Body of pancreas (tissue), 4 donors: ENCODE measurements at regions not wholly inside any gene's neighbourhood (a gene's known extent, or its start where the extent isn't known, plus 50 kb on each side); places are given as distances from the start of the nearest gene placed in this dataset.

Experiments
- ATAC-seq: fragments of 150-250 bp; one replicate; pipeline ENCODE4 v1.9.1; 2016
- DNase-seq, 4 donors: peaks; one replicate each; pipeline ENCODE4 v3.0.0-alpha.2; 2019
- H3K27ac ChIP-seq, 4 donors: fragments of 200-600 bp; sonication (generic); 1 replicate in 3 of 4; 2 replicates in 1 of 4; pipeline versions ENCODE4 v1.5.1 to v1.6.1; 2016 to 2019; ENCODE audit warnings: mild to moderate bottlenecking in 1 of 4, mixed read lengths in 1 of 4, moderate library complexity in 1 of 4
- H3K27me3 ChIP-seq, 2 donors: fragments of 200-600 bp; sonication (generic); one replicate each; pipeline ENCODE4 v1.6.0; 2016; ENCODE audit warnings: mild to moderate bottlenecking in 1 of 2
- H3K36me3 ChIP-seq, 2 donors: fragments of 200-600 bp; sonication (generic); replicated peaks in 1 of 2; 2 replicates each; pipeline ENCODE4 v1.5.1; 2016; ENCODE audit warnings: low read depth in 2 of 2; ENCODE audit not compliant: insufficient read depth in 1 of 2
- H3K4me1 ChIP-seq: fragments of 200-600 bp; sonication (generic); one replicate; pipeline ENCODE4 v1.6.0; 2016
- H3K4me3 ChIP-seq, 2 donors: fragments of 200-600 bp; sonication (generic); 1 replicate in 1 of 2; 2 replicates in 1 of 2; pipeline ENCODE4 v1.5.1; 2016 to 2019
- H3K9me3 ChIP-seq, 3 donors: fragments of 200-600 bp; sonication (generic); 1 replicate in 2 of 3; 2 replicates in 1 of 3; pipeline ENCODE4 v1.5.1; 2016
- POLR2A ChIP-seq, 3 donors: fragments of 450-650 bp; IDR thresholded peaks; one replicate each; pipeline ENCODE4 v1.6.1; 2016; ENCODE audit warnings: antibody characterized with exemption in 3 of 3, mild to moderate bottlenecking in 2 of 3
- WGBS, 2 donors: methylation state at CpG; one replicate each; pipeline ENCODE4 v1.1.5; 2017; 5-methylcytosine and 5-hydroxymethylcytosine counted together
- intact Hi-C: fragments of 100-400 bp; cut with DNase I; formaldehyde crosslinking; loops from one replicate; pipeline ENCODE4 v1.15.1; 2023
- TF ChIP-seq, protein P1 (sequence below), 7 experiments: fragments of 450-650 bp in 4 of 7; fragments of 200-600 bp in 3 of 7; sonication (generic) in 3 of 7; IDR thresholded peaks; one replicate each; pipeline ENCODE4 v1.5.1; 2016 to 2019; ENCODE audit warnings: antibody characterized with exemption in 7 of 7

DNA sequence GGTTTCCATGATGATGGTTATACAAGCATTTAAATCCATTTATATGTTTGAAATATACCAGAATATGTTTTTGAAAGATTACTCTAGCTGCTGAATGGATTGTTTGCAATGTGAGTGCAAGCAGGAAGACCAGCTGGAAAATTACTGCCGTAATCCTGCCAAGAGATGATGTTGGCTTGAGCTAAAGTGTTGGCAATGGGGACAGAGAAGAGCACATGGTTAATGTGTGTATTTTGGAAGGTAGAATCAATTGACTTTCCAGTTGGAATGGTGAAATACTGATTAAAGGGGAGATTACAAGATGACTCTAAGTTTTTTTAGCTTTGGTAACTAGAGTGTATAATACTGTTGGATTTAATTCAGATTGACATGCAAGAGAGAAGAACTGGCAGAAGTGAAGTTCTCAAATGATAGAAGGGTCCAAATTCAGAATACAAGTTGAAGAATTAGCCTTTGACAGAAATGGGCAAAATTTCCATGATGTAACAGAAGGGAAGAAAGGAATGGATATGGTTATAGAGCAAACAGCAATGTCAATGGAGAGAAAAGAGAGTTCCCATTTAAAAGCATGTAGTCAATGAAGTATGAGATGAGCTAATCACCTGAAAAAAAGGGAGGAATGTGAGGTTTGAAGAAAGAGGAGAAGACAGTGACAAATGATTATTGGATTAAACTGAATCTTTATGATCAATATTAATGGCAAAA, 422.0 kb downstream of the CDC14C start:
- Histone ChIP-seq H3K9me3 (no peaks in the 10 kb centered on the region), H3K27ac (no peak overlapping the region), H3K4me3 (no peak overlapping the region), H3K36me3 (no peaks in the 10 kb centered on the region), H3K4me1 (no peaks in the 10 kb centered on the region), H3K27me3 (no peaks in the 10 kb centered on the region)
- TF ChIP-seq POLR2A (IDR thresholded peaks at IDR 0.05), result no peak
- TF ChIP-seq, protein P1, sequence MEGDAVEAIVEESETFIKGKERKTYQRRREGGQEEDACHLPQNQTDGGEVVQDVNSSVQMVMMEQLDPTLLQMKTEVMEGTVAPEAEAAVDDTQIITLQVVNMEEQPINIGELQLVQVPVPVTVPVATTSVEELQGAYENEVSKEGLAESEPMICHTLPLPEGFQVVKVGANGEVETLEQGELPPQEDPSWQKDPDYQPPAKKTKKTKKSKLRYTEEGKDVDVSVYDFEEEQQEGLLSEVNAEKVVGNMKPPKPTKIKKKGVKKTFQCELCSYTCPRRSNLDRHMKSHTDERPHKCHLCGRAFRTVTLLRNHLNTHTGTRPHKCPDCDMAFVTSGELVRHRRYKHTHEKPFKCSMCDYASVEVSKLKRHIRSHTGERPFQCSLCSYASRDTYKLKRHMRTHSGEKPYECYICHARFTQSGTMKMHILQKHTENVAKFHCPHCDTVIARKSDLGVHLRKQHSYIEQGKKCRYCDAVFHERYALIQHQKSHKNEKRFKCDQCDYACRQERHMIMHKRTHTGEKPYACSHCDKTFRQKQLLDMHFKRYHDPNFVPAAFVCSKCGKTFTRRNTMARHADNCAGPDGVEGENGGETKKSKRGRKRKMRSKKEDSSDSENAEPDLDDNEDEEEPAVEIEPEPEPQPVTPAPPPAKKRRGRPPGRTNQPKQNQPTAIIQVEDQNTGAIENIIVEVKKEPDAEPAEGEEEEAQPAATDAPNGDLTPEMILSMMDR (IDR thresholded peaks at IDR 0.05), result no peak
- no peak for DNase-seq
- intact Hi-C loops, result no loop called here
- WGBS, 2 donors, result 22 to 27% methylated on average over 1 of the region's 1 CpG
- ATAC-seq, result no peak

DNA sequence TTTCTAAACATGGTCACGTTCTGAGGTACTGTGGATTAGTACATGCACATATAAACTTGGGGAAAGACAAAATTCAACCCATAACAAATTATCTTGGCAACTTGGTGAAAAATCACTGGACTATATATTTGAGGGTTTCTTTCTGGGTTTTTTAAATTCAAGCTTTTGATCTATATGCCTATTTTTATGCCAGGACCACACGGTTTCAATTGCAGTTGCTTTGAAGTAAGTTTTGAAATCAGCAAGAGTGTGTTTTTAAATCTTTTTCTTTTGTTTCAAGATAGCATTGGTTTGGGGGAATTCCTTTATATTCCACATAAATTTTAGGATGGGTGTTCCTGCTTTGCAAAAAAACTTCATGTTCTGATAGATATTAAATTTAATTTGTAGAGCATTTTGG, 406.4 kb upstream of the VWC2 start:
- intact Hi-C loops, result no loop called here
- no peaks in the 10 kb centered on the region for H3K27me3 ChIP-seq
- no peak overlapping the region for H3K4me3 ChIP-seq
- no peaks in the 10 kb centered on the region for H3K36me3 ChIP-seq
- H3K4me1 ChIP-seq, result no peaks in the 10 kb centered on the region
- DNase-seq, result no peak
- ATAC-seq, result no peak
- H3K9me3 ChIP-seq, result no peaks in the 10 kb centered on the region
- no peak overlapping the region for H3K27ac ChIP-seq
- WGBS, 2 donors, result 32 to 37% methylated on average over 2 of the region's 2 CpGs
- no peak for TF ChIP-seq POLR2A (IDR thresholded peaks at IDR 0.05)
- TF ChIP-seq, protein P1 (IDR thresholded peaks at IDR 0.05), result no peak

DNA sequence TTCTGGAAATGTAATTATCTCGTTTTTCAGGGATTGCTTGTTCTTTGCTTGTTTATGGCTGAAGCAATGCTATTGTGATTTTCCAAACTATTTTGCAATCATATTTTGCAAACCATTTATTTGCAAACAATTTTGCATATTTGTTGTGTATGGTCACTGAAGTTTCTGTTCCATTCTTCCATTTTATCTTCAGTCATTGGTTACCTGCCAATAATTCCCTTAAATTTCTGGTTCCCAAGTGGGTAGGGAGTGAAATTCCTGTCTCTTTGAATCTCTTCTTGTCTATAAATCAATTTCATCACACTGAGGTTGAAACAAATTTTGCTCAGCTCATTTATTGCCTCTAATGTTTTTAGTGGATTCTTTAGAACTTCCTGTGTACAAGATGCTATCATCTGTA, 401.7 kb upstream of the VWC2 start:
- Histone ChIP-seq H3K27ac (no peak overlapping the region), H3K4me1 (no peaks in the 10 kb centered on the region), H3K4me3 (no peak overlapping the region), H3K27me3 (no peaks in the 10 kb centered on the region), H3K9me3 (no peaks in the 10 kb centered on the region), H3K36me3 (no peaks in the 10 kb centered on the region)
- TF ChIP-seq, protein P1 (IDR thresholded peaks at IDR 0.05), result no peak
- TF ChIP-seq POLR2A (IDR thresholded peaks at IDR 0.05), result no peak
- ATAC-seq, result no peak
- 35 to 44% methylated on average over 1 of the region's 1 CpG for WGBS, 2 donors
- DNase-seq, result no peak
- intact Hi-C loops, result no loop called here

DNA sequence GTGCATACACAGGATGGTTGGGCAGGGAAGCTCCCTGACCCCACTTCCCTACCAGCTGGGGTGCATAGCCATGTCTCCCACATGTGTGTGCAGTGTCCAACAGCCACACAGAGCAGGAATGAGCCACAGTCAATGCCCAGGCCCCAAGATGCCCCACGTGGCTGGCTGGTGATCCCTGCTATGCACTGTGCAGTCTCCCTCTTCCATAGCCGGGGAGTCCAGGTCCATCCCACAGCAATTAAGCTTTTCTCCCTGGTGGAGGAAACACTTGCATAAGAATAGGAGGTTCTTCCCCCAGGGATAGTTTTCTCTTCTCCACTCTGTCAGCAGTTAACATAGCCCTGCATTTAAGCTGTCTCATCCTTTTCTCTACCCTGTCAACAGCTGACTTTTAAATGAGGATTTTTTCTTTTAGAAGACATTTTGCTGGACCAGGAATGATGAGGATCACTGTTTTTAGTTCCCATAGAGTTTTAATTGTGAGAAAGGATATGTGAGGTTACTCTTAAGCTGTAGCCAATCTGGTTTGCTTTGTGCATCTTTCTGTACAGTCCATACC, 396.5 kb upstream of the VWC2 start:
- H3K36me3 ChIP-seq, result no peaks in the 10 kb centered on the region
- no peaks in the 10 kb centered on the region for H3K4me1 ChIP-seq
- no peak for TF ChIP-seq POLR2A (IDR thresholded peaks at IDR 0.05)
- H3K9me3 ChIP-seq, result no peaks in the 10 kb centered on the region
- ATAC-seq, result no peak
- no peak overlapping the region for H3K4me3 ChIP-seq
- no peak for DNase-seq
- WGBS, 2 donors, result 43 to 77% methylated on average over 2 of the region's 2 CpGs
- intact Hi-C loops, result no loop called here
- no peak overlapping the region for H3K27ac ChIP-seq
- no peaks in the 10 kb centered on the region for H3K27me3 ChIP-seq

DNA sequence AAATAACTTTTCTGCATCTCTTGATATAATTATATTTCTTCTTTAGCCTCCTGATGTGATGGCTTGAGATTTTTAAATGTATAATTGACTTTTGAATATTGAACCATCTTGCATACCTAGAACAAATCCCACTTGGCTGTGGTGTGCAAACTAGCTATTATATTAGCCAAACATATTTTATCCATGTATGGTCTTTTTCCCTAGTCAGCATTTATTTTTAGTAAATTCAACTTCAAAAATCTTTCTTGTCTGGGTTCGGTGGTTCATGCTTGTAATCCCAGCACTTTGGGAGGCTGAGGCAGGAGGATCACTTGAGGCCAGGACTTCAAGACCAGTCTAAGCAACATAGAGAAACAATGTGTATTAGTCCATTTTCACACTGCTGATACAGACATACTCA, 386.6 kb upstream of the VWC2 start:
- no peak overlapping the region for H3K27ac ChIP-seq
- H3K4me3 ChIP-seq, result no peak overlapping the region
- no peaks in the 10 kb centered on the region for H3K27me3 ChIP-seq
- H3K4me1 ChIP-seq, result no peaks in the 10 kb centered on the region
- H3K36me3 ChIP-seq, result no peaks in the 10 kb centered on the region
- ATAC-seq (no peak), DNase-seq (no peak)
- TF ChIP-seq, protein P1 (IDR thresholded peaks at IDR 0.05), result no peak
- no peak for TF ChIP-seq POLR2A (IDR thresholded peaks at IDR 0.05)
- intact Hi-C loops, result no loop called here
- H3K9me3 ChIP-seq, result no peaks in the 10 kb centered on the region
- 64 to 70% methylated on average over 1 of the region's 1 CpG for WGBS, 2 donors
